ENCODE measurements at regions not wholly inside any gene's neighbourhood (a gene's known extent, or its start where the extent isn't known, plus 50 kb on each side); places are given as distances from the start of the nearest gene placed in this dataset.

DNA sequence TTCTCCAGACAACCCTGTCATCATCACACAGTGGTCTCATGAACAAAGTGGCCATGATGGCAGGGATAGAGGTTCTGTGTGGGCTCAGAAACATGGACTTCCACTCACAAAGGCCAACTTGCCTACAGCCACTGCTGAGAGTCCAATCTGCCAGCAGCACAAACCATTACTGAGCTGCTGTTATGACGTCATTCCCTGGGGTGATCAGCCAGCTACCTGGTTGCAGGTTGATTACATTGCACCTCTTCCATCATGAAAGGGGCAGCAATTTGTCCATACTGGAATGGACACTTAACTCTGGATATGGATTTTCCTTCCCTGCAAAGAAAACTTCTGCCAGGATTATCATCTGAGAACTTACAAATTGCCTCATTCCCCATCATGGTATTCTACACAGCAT lies 1275.9 kb downstream of the TYW1 start (continued):
- TF ChIP-seq, protein P1, sequence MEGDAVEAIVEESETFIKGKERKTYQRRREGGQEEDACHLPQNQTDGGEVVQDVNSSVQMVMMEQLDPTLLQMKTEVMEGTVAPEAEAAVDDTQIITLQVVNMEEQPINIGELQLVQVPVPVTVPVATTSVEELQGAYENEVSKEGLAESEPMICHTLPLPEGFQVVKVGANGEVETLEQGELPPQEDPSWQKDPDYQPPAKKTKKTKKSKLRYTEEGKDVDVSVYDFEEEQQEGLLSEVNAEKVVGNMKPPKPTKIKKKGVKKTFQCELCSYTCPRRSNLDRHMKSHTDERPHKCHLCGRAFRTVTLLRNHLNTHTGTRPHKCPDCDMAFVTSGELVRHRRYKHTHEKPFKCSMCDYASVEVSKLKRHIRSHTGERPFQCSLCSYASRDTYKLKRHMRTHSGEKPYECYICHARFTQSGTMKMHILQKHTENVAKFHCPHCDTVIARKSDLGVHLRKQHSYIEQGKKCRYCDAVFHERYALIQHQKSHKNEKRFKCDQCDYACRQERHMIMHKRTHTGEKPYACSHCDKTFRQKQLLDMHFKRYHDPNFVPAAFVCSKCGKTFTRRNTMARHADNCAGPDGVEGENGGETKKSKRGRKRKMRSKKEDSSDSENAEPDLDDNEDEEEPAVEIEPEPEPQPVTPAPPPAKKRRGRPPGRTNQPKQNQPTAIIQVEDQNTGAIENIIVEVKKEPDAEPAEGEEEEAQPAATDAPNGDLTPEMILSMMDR (conservative IDR thresholded peaks at IDR 0.05; ENCODE audit: low read depth in 2 of 2) = no peak
- TF ChIP-seq EZH2 (IDR thresholded peaks at IDR 0.05; ENCODE audit: low read depth, unreplicated experiment) = no peak
- TF ChIP-seq EZH2phosphoT487 (IDR thresholded peaks at IDR 0.05; ENCODE audit: unreplicated experiment) = no peak
- no peak for TF ChIP-seq CREB1 (CRISPR knock-in tag; IDR thresholded peaks at IDR 0.05; ENCODE audit: low read depth)
- TF ChIP-seq ZNF114 (CRISPR knock-in tag; IDR thresholded peaks at IDR 0.05) = no peak

- Mint-ChIP-seq H3K4me1 (no peaks in the 10 kb centered on the region), H3K36me3 (ENCODE audit: low read depth) (peaks cover 26% of the 10 kb centered on the region; the same call in 2 of the 3 replicates), H3K27ac (no peak overlapping the region), H3K9me3 (peaks cover 92% of the 10 kb centered on the region), H3K27me3 (ENCODE audit: insufficient read depth, low read depth, poor library complexity) (peaks cover 8% of the 10 kb centered on the region), H3K4me3 (no peak overlapping the region)
- no peak for ATAC-seq
- Histone ChIP-seq H2AFZ (no peak overlapping the region), H3K79me2 (replicated peaks; ENCODE audit: insufficient read depth) (no peaks in the 10 kb centered on the region), H3K36me3 (ENCODE audit: insufficient read depth) (peaks cover 4% of the 10 kb centered on the region; the same call in 1 of the 2 replicates), H4K20me1 (replicated peaks; ENCODE audit: insufficient read depth) (no peaks in the 10 kb centered on the region), H3K4me2 (no peak overlapping the region), H3F3A (replicated peaks; ENCODE audit: low read depth) (no peaks in the 10 kb centered on the region), H3K9me2 (ENCODE audit: insufficient read depth) (no peaks in the 10 kb centered on the region), H3K4me3 (no peak overlapping the region), H3K27me3 (ENCODE audit: insufficient read depth) (no peaks in the 10 kb centered on the region), H3K27ac (ENCODE audit: low read depth) (no peak overlapping the region), H3K4me1 (ENCODE audit: insufficient read depth) (no peaks in the 10 kb centered on the region)
- DNase-seq (ENCODE audit: low spot score) = no peak
- TF ChIP-seq, protein P1 (conservative IDR thresholded peaks at IDR 0.05; ENCODE audit: low read depth in 2 of 2) = no peak
- TF ChIP-seq EZH2 (IDR thresholded peaks at IDR 0.05; ENCODE audit: low read depth, unreplicated experiment) = no peak
- TF ChIP-seq REST (IDR thresholded peaks at IDR 0.05; ENCODE audit: unreplicated experiment) = no peak
- no peak for TF ChIP-seq ZNF331 (CRISPR knock-in tag; IDR thresholded peaks at IDR 0.05; ENCODE audit: low read depth)
- no peak for TF ChIP-seq CREB1 (CRISPR knock-in tag; IDR thresholded peaks at IDR 0.05; ENCODE audit: low read depth)
- TF ChIP-seq EZH2phosphoT487 (IDR thresholded peaks at IDR 0.05; ENCODE audit: unreplicated experiment) = no peak
- no peak for TF ChIP-seq ZNF462 (CRISPR knock-in tag; IDR thresholded peaks at IDR 0.05)
- TF ChIP-seq, protein P2, sequence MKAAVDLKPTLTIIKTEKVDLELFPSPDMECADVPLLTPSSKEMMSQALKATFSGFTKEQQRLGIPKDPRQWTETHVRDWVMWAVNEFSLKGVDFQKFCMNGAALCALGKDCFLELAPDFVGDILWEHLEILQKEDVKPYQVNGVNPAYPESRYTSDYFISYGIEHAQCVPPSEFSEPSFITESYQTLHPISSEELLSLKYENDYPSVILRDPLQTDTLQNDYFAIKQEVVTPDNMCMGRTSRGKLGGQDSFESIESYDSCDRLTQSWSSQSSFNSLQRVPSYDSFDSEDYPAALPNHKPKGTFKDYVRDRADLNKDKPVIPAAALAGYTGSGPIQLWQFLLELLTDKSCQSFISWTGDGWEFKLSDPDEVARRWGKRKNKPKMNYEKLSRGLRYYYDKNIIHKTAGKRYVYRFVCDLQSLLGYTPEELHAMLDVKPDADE (IDR thresholded peaks at IDR 0.05) = no peak
- no peak for TF ChIP-seq ZNF114 (CRISPR knock-in tag; IDR thresholded peaks at IDR 0.05)
These were observed 1280.1 kb downstream of the TYW1 start for GRCh38 chr7:68276725-68277124.
